ENCODE measurements at regions not wholly inside any gene's neighbourhood (a gene's known extent, or its start where the extent isn't known, plus 50 kb on each side); places are given as distances from the start of the nearest gene placed in this dataset.
"Not testable (repeated sequence)": the region's sequence is repeated elsewhere in the genome, so short reads cannot be mapped to it uniquely, and the experiment has no call there.

- no peak for DNase-seq (ENCODE audit: extremely low read depth, insufficient read length)
- Histone ChIP-seq H3K27me3 (replicated peaks; ENCODE audit: control insufficient read depth, insufficient read depth, low read length) (no peaks in the 10 kb centered on the region), H3K36me3 (ENCODE audit: control insufficient read depth, insufficient read depth, low read length) (no peaks in the 10 kb centered on the region), H3K4me3 (replicated peaks; ENCODE audit: low read depth, low read length) (no peak overlapping the region)
- TF ChIP-seq CTCF (IDR thresholded peaks at IDR 0.05; ENCODE audit: insufficient read depth, low read length, poor library complexity, severe bottlenecking) = no peak
Observed at GRCh38 chr1:224558904-224559303, 57.2 kb upstream of the CNIH3 start.

GRCh38 chr1:224559981-224560728, 56.0 kb upstream of the CNIH3 start:
- Histone ChIP-seq H3K36me3 (ENCODE audit: control insufficient read depth, insufficient read depth, low read length) (no peaks in the 10 kb centered on the region), H3K27me3 (replicated peaks; ENCODE audit: control insufficient read depth, insufficient read depth, low read length) (no peaks in the 10 kb centered on the region), H3K4me3 (replicated peaks; ENCODE audit: low read depth, low read length) (no peak overlapping the region)
- TF ChIP-seq CTCF (IDR thresholded peaks at IDR 0.05; ENCODE audit: insufficient read depth, low read length, poor library complexity, severe bottlenecking) = no peak
- DNase-seq (ENCODE audit: extremely low read depth, insufficient read length) = no peak

GRCh38 chr1:224562881-224563280, 53.2 kb upstream of the CNIH3 start:
- not testable (repeated sequence) for DNase-seq (ENCODE audit: extremely low read depth, insufficient read length); H3K27me3 ChIP-seq (replicated peaks; ENCODE audit: control insufficient read depth, insufficient read depth, low read length); H3K36me3 ChIP-seq (ENCODE audit: control insufficient read depth, insufficient read depth, low read length); H3K4me3 ChIP-seq (replicated peaks; ENCODE audit: low read depth, low read length)

GRCh38 chr1:224563666-224564065, 52.5 kb upstream of the CNIH3 start:
- Histone ChIP-seq H3K36me3 (ENCODE audit: control insufficient read depth, insufficient read depth, low read length) (no peaks in the 10 kb centered on the region), H3K27me3 (replicated peaks; ENCODE audit: control insufficient read depth, insufficient read depth, low read length) (no peaks in the 10 kb centered on the region), H3K4me3 (replicated peaks; ENCODE audit: low read depth, low read length) (no peak overlapping the region)
- DNase-seq (ENCODE audit: extremely low read depth, insufficient read length) = no peak
- TF ChIP-seq CTCF (IDR thresholded peaks at IDR 0.05; ENCODE audit: insufficient read depth, low read length, poor library complexity, severe bottlenecking) = no peak

- H3K36me3 ChIP-seq (ENCODE audit: control insufficient read depth, insufficient read depth, low read length) = no peaks in the 10 kb centered on the region
- no peak for DNase-seq (ENCODE audit: extremely low read depth, insufficient read length)
- TF ChIP-seq CTCF (IDR thresholded peaks at IDR 0.05; ENCODE audit: insufficient read depth, low read length, poor library complexity, severe bottlenecking) = no peak
- no peaks in the 10 kb centered on the region for H3K27me3 ChIP-seq (replicated peaks; ENCODE audit: control insufficient read depth, insufficient read depth, low read length)
- no peak overlapping the region for H3K4me3 ChIP-seq (replicated peaks; ENCODE audit: low read depth, low read length)
Observed at GRCh38 chr1:224564454-224565084, 51.5 kb upstream of the CNIH3 start.

GRCh38 chr1:224565186-224565585, 50.9 kb upstream of the CNIH3 start:
- no peak for TF ChIP-seq CTCF (IDR thresholded peaks at IDR 0.05; ENCODE audit: insufficient read depth, low read length, poor library complexity, severe bottlenecking)
- H3K27me3 ChIP-seq (replicated peaks; ENCODE audit: control insufficient read depth, insufficient read depth, low read length) = no peaks in the 10 kb centered on the region
- no peak for DNase-seq (ENCODE audit: extremely low read depth, insufficient read length)

More at GRCh38 chr1:224565186-224565585, 50.9 kb upstream of the CNIH3 start:
- H3K36me3 ChIP-seq (ENCODE audit: control insufficient read depth, insufficient read depth, low read length) = no peaks in the 10 kb centered on the region
- H3K4me3 ChIP-seq (replicated peaks; ENCODE audit: low read depth, low read length) = no peak overlapping the region
